K562 (cell line): ENCODE measurements at regions not wholly inside any gene's neighbourhood (a gene's known extent, or its start where the extent isn't known, plus 50 kb on each side); places are given as distances from the start of the nearest gene placed in this dataset.

Source experiments
- ATAC-seq: fragments of 200-7000 bp; cut with Tn5 transposase; 3 replicates; pipeline ENCODE4 v1.9.1; 2020; ENCODE audit warnings: moderate library complexity
- BruUV-seq: library from RNA; stranded (reverse); fragments of 400-500 nt; replicated peaks from 2 replicates; lab custom pipeline; 2021; lab: Mats Ljungman, UMichigan
- CTCF ChIA-PET: fragments of 300-600 bp; formaldehyde crosslinking; extraction: SDS; loops from one replicate; lab custom pipeline; 2021; ENCODE audit warnings: low intra/inter-chr PET ratio; lab: Yijun Ruan, JAX
- POLR2A ChIA-PET: fragments of 300-600, 350-650 bp; sonication (Branson Sonifier 250); formaldehyde crosslinking; extraction: SDS; loops from one replicate; lab custom pipeline; 2021; ENCODE audit warnings: antibody characterized with exemption, inconsistent platforms; lab: Yijun Ruan, JAX
- DNase-seq, 4 experiments: peaks; one replicate each; pipeline versions ENCODE4 v3.0.0 to v3.0.0-alpha.2; 2011 to 2018; ENCODE audit warnings: low spot score in 3 of 4, mixed read lengths in 3 of 4; ENCODE audit errors: extremely low read depth in 1 of 4
- FAIRE-seq: peaks from 2 replicates; lab custom pipeline; 2011; peaks lifted over from hg19 to GRCh38; lab: Jason Lieb, UNC
- H2AFZ ChIP-seq: 2 replicates; pipeline ENCODE4 v1.6.0; 2011; ENCODE audit warnings: low read depth, low read length, control low read depth, inconsistent platforms
- H3K27ac ChIP-seq: fragments of 200-600 bp; 3 replicates; pipeline ENCODE4 v1.8.0; 2011; ENCODE audit warnings: low read depth, mild to moderate bottlenecking, control low read depth, inconsistent platforms, low read length, moderate library complexity, mixed read lengths; ENCODE audit errors: extremely low read depth
- H3K27me3 ChIP-seq, 2 experiments: fragments of 300-600 bp in 1 of 2; 2 replicates in 1 of 2; 3 replicates in 1 of 2; pipeline versions ENCODE4 v1.6.0 to v1.8.0; 2011; ENCODE audit warnings: inconsistent platforms in 2 of 2, low read length in 2 of 2, mild to moderate bottlenecking in 1 of 2, mixed read lengths in 1 of 2, moderate library complexity in 1 of 2; ENCODE audit not compliant: control insufficient read depth in 2 of 2, insufficient read depth in 2 of 2
- H3K36me3 ChIP-seq: fragments of 300-600 bp; 3 replicates; pipeline ENCODE4 v1.8.0; 2011; ENCODE audit warnings: mild to moderate bottlenecking, low read length, inconsistent platforms; ENCODE audit not compliant: control insufficient read depth, insufficient read depth
- H3K4me1 ChIP-seq, 2 experiments: fragments of 200-600 bp in 1 of 2; replicated peaks in 1 of 2; 2 replicates in 1 of 2; 3 replicates in 1 of 2; pipeline versions ENCODE4 v1.5.1 to v1.8.0; 2011; ENCODE audit warnings: inconsistent platforms in 2 of 2, low read length in 2 of 2, mild to moderate bottlenecking in 1 of 2, mixed read lengths in 1 of 2, moderate library complexity in 1 of 2; ENCODE audit not compliant: control insufficient read depth in 2 of 2, insufficient read depth in 2 of 2
- H3K4me2 ChIP-seq: 2 replicates; pipeline ENCODE4 v1.6.1; 2011; ENCODE audit warnings: low read length, control low read depth, inconsistent platforms, mixed read lengths; ENCODE audit not compliant: insufficient read depth
- H3K4me3 ChIP-seq: fragments of 200-600 bp; sonication (generic), shearing (Covaris generic); 2 replicates; pipeline ENCODE4 v1.5.1; 2016; ENCODE audit warnings: control low read depth, inconsistent platforms
- H3K79me2 ChIP-seq: fragments of 200-600 bp; 3 replicates; pipeline ENCODE4 v1.8.0; 2011; ENCODE audit warnings: low read length, inconsistent platforms; ENCODE audit not compliant: control insufficient read depth, insufficient read depth
- H3K9ac ChIP-seq, 2 experiments: 2 replicates each; pipeline versions ENCODE4 v1.6.0 to v1.6.1; 2011; ENCODE audit warnings: low read depth in 2 of 2, low read length in 2 of 2, control low read depth in 1 of 2, inconsistent platforms in 1 of 2, mild to moderate bottlenecking in 1 of 2, mixed read lengths in 1 of 2; ENCODE audit not compliant: insufficient read depth in 1 of 2
- H3K9me1 ChIP-seq: one replicate; pipeline ENCODE4 v1.6.0; 2011; ENCODE audit warnings: inconsistent platforms, mild to moderate bottlenecking, low read length, moderate library complexity; ENCODE audit not compliant: control insufficient read depth, insufficient read depth
- H3K9me3 ChIP-seq: replicated peaks from 2 replicates; pipeline ENCODE4 v1.5.1; 2011; ENCODE audit warnings: low read depth, low read length, inconsistent platforms; ENCODE audit not compliant: control insufficient read depth, insufficient read depth
- H4K20me1 ChIP-seq: replicated peaks from 2 replicates; pipeline ENCODE4 v1.6.1; 2011; ENCODE audit warnings: low read length, inconsistent platforms, mixed read lengths; ENCODE audit not compliant: control insufficient read depth, insufficient read depth
- CBX8 ChIP-seq: fragments of 200-600 bp; sonication (generic); IDR thresholded peaks from 2 replicates; pipeline ENCODE4 v1.6.1; 2012; ENCODE audit warnings: borderline replicate concordance, mixed run types, low read depth, mild to moderate bottlenecking, moderate library complexity, mixed read lengths, low read length, control low read depth, inconsistent platforms; ENCODE audit not compliant: poor library complexity, severe bottlenecking; ENCODE audit errors: extremely low read depth
- CHD2 ChIP-seq: IDR thresholded peaks from 2 replicates; pipeline ENCODE4 v1.6.1; 2011; ENCODE audit warnings: low read depth, low read length
- KLF6 ChIP-seq: fragments of 250-450 bp; sonication (Bioruptor Pico); IDR thresholded peaks from 2 replicates; pipeline ENCODE4 v1.4.0; 2020; ENCODE audit warnings: mild to moderate bottlenecking, moderate library complexity, borderline replicate concordance
- LCOR ChIP-seq: sonication (generic); formaldehyde crosslinking; IDR thresholded peaks from 2 replicates; pipeline ENCODE4 v1.8.0; 2022; ENCODE audit warnings: mild to moderate bottlenecking, missing genetic modification reagents
- MBD2 ChIP-seq: sonication (generic); IDR thresholded peaks from 2 replicates; pipeline ENCODE4 v1.6.1; 2016; ENCODE audit warnings: low read depth, borderline replicate concordance
- POLR2AphosphoS5 ChIP-seq: IDR thresholded peaks from 2 replicates; pipeline ENCODE4 v1.6.1; 2011; ENCODE audit warnings: mild to moderate bottlenecking, low read depth, low read length, moderate library complexity; ENCODE audit not compliant: control insufficient read depth, insufficient read depth
- POLR3A ChIP-seq: IDR thresholded peaks from 2 replicates; pipeline ENCODE4 v1.6.1; 2011; ENCODE audit warnings: borderline replicate concordance, mild to moderate bottlenecking, moderate library complexity; ENCODE audit not compliant: insufficient read length, insufficient read depth; ENCODE audit errors: extremely low read depth
- PRPF4 ChIP-seq: fragments of 200-400 bp; formaldehyde crosslinking; IDR thresholded peaks from one replicate; pipeline ENCODE4 v1.6.1; 2017; ENCODE audit warnings: low read length, low read depth, mild to moderate bottlenecking; ENCODE audit not compliant: insufficient read depth, poor library complexity, severe bottlenecking
- SMARCA5 ChIP-seq: fragments of 450-650 bp; IDR thresholded peaks from 2 replicates; pipeline ENCODE4 v1.6.1; 2016
- THAP7 ChIP-seq: fragments of 250-450 bp; sonication (Bioruptor Pico); IDR thresholded peaks from 2 replicates; pipeline ENCODE4 v1.5.0; 2021
- THRB ChIP-seq: fragments of 450-650 bp; formaldehyde crosslinking; conservative IDR thresholded peaks from 2 replicates; pipeline ENCODE4 v1.4.0; 2022; ENCODE audit warnings: mild to moderate bottlenecking, missing genetic modification characterization
- TSHZ1 ChIP-seq: fragments of 250-450 bp; sonication (Bioruptor Pico); IDR thresholded peaks from 2 replicates; pipeline ENCODE4 v1.4.0; 2020; ENCODE audit warnings: mild to moderate bottlenecking, moderate library complexity
- USF1 ChIP-seq: sonication (generic); formaldehyde crosslinking; IDR thresholded peaks from 2 replicates; pipeline ENCODE4 v1.9.0; 2022; ENCODE audit warnings: mild to moderate bottlenecking, missing genetic modification reagents
- ZNF589 ChIP-seq: fragments of 200-800 bp; sonication (Bioruptor generic); IDR thresholded peaks from 2 replicates; pipeline ENCODE4 v1.6.1; 2016; ENCODE audit warnings: low read depth, missing genetic modification characterization, missing compliant biosample characterization
- ZNF655 ChIP-seq: fragments of 250-450 bp; sonication (Bioruptor Pico); IDR thresholded peaks from 2 replicates; pipeline ENCODE4 v1.5.0; 2021
- ZNF75A ChIP-seq: fragments of 450-650 bp; formaldehyde crosslinking; IDR thresholded peaks from 2 replicates; pipeline ENCODE4 v1.4.0; 2020; ENCODE audit warnings: mild to moderate bottlenecking
- WGBS: fragments of 100-300 bp; shearing (Covaris generic); methylation state at CpG from one replicate; pipeline ENCODE4 v1.1.6; 2016; ENCODE audit warnings: low coverage, mixed read lengths; ENCODE audit not compliant: insufficient coverage; ENCODE audit errors: missing lambda C conversion rate; 5-methylcytosine and 5-hydroxymethylcytosine counted together
- in situ Hi-C: fragments of 300-500 bp; cut with MboI; formaldehyde crosslinking; loops from 4 replicates; pipeline ENCODE4 v1.15.0; 2018; ENCODE audit warnings: inconsistent platforms, mixed read lengths
- intact Hi-C: fragments of 100-400 bp; cut with micrococcal nuclease; formaldehyde crosslinking; loops from 2 replicates; pipeline ENCODE4 v1.14.2; 2022

GRCh38 chr5:93330506-93330905, 250.5 kb downstream of the NR2F1-AS1 start:
- no peak for DNase-seq
- no peaks in the 10 kb centered on the region for H3K4me1 ChIP-seq
- no peak overlapping the region for H3K4me2 ChIP-seq
- ATAC-seq: no peak
- no peak overlapping the region for H3K27ac ChIP-seq
- no peak overlapping the region for H3K9ac ChIP-seq
- intact Hi-C loops: no loop called here
- no peaks in the 10 kb centered on the region for H3K9me1 ChIP-seq
- H2AFZ ChIP-seq: no peak overlapping the region
- H3K79me2 ChIP-seq: no peaks in the 10 kb centered on the region
- FAIRE-seq: no peak
- H3K27me3 ChIP-seq: no peaks in the 10 kb centered on the region
- WGBS: 0% methylated on average over 2 of the region's 2 CpGs
- no peaks in the 10 kb centered on the region for H4K20me1 ChIP-seq
- no TSS peak for BruUV-seq
- no peaks in the 10 kb centered on the region for H3K36me3 ChIP-seq
- H3K9me3 ChIP-seq: no peaks in the 10 kb centered on the region
- ChIA-PET CTCF (no interaction called here), POLR2A (no interaction called here)
- in situ Hi-C loops: no loop called here
- no peak overlapping the region for H3K4me3 ChIP-seq
- TF ChIP-seq SMARCA5 (no peak), ZNF589 (CRISPR knock-in tag) (no peak), POLR3A (no peak), CBX8 (no peak), ZNF75A (CRISPR knock-in tag) (no peak), LCOR (CRISPR knock-in tag) (no peak), CHD2 (no peak), USF1 (CRISPR knock-in tag) (no peak), THAP7 (CRISPR knock-in tag) (no peak), ZNF655 (no peak), PRPF4 (no peak), MBD2 (no peak), TSHZ1 (no peak), KLF6 (no peak), POLR2AphosphoS5 (no peak), THRB (CRISPR knock-in tag) (no peak)
